C4-2B (cell line): ENCODE measurements at regions not wholly inside any gene's neighbourhood (a gene's known extent, or its start where the extent isn't known, plus 50 kb on each side); places are given as distances from the start of the nearest gene placed in this dataset.

Experiments used
- H3K27ac ChIP-seq: fragments of 450-650 bp; 2 replicates; pipeline ENCODE4 v1.5.1; 2017
- ZFX ChIP-seq: fragments of 450-650 bp; IDR thresholded peaks from 2 replicates; pipeline ENCODE4 v1.6.1; 2017
- TF ChIP-seq, protein P1 (sequence below): fragments of 450-650 bp; conservative IDR thresholded peaks from 2 replicates; pipeline ENCODE4 v1.5.1; 2017; ENCODE audit warnings: mild to moderate bottlenecking

DNA sequence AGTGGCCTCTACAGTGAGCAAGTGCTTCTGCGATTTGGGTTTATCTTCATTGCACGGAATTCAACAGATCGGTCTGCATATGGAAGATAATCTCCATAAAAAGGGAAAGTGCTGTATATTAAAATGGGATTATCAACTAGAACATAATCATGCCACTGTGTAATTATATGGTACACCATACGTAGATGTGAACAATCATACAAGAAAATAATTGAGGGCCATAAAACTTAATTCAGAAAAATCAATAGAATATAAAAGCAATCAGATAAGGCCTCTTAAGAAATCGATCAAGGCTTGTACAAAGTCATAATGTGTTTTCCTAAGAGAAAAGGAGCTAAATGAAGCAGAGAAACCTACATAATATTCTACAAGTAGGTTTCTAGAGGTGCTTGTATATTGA lies 157.5 kb upstream of the MGMT start:
- H3K27ac ChIP-seq, result no peak overlapping the region
- TF ChIP-seq ZFX, result no peak
- TF ChIP-seq, protein P1, sequence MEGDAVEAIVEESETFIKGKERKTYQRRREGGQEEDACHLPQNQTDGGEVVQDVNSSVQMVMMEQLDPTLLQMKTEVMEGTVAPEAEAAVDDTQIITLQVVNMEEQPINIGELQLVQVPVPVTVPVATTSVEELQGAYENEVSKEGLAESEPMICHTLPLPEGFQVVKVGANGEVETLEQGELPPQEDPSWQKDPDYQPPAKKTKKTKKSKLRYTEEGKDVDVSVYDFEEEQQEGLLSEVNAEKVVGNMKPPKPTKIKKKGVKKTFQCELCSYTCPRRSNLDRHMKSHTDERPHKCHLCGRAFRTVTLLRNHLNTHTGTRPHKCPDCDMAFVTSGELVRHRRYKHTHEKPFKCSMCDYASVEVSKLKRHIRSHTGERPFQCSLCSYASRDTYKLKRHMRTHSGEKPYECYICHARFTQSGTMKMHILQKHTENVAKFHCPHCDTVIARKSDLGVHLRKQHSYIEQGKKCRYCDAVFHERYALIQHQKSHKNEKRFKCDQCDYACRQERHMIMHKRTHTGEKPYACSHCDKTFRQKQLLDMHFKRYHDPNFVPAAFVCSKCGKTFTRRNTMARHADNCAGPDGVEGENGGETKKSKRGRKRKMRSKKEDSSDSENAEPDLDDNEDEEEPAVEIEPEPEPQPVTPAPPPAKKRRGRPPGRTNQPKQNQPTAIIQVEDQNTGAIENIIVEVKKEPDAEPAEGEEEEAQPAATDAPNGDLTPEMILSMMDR, result no peak

- no peak for TF ChIP-seq ZFX
- TF ChIP-seq, protein P1, result no peak
- no peak overlapping the region for H3K27ac ChIP-seq
These were observed 156.2 kb upstream of the MGMT start for GRCh38 chr10:129310881-129311280.

DNA sequence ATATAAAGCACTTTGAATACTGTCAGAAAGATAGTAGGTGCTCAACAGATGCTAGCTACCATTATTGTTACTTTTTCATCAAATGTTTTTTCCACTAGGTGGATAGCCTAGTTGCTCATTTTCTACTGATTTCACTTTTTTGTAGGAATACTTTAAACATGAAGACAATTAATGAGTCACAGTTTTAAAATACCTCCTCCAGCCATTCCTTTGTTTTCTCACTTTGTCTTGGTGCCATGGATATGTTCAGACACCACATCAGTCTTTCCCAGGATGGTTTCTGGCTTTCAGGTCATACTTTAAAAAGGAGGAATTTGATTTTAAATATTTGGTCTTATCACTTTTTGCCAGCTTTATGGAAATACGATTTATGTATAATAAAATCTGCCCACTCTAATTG lies 147.1 kb upstream of the MGMT start:
- no peak overlapping the region for H3K27ac ChIP-seq
- TF ChIP-seq ZFX, result no peak
- TF ChIP-seq, protein P1, result no peak

GRCh38 chr10:129320340-129320739 lies 146.7 kb upstream of the MGMT start:
- no peak overlapping the region for H3K27ac ChIP-seq
- TF ChIP-seq, protein P1, result no peak

- no peak overlapping the region for H3K27ac ChIP-seq
- TF ChIP-seq, protein P1, result no peak
- TF ChIP-seq ZFX, result no peak
These were observed 145.3 kb upstream of the MGMT start for GRCh38 chr10:129321727-129322126.

- H3K27ac ChIP-seq, result no peak overlapping the region
- TF ChIP-seq, protein P1, result no peak
- no peak for TF ChIP-seq ZFX
These were observed 143.9 kb upstream of the MGMT start for GRCh38 chr10:129322933-129323820.

DNA sequence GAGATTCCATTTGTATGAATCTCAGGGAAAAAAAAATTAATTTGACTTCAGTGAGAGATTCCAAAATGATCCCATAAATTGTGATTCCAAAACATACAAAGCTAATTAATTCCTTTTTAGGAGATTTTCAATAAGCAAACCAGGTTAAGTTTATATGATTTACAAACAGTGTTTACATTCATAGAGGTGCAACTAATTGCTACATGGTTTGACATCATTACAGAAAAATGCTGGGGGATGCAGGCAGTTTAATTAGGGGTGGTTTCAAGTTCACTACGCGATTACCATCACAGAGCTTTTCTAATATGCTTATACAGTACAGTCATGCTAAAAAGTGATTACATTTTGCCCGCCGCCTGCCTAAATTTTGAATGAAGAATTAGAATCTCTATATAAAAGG lies 143.2 kb upstream of the MGMT start:
- TF ChIP-seq ZFX, result no peak
- TF ChIP-seq, protein P1, result no peak
- no peak overlapping the region for H3K27ac ChIP-seq
